BJ (cell line): ENCODE measurements at regions not wholly inside any gene's neighbourhood (a gene's known extent, or its start where the extent isn't known, plus 50 kb on each side); places are given as distances from the start of the nearest gene placed in this dataset.
"Not testable (repeated sequence)": the region's sequence is repeated elsewhere in the genome, so short reads cannot be mapped to it uniquely, and the experiment has no call there.

Experiments
- CTCF ChIA-PET: fragments of 350-600 bp; formaldehyde crosslinking; extraction: SDS; loops from one replicate; lab custom pipeline; 2021; ENCODE audit warnings: antibody characterized with exemption, inconsistent platforms; lab: Yijun Ruan, JAX
- POLR2A ChIA-PET: fragments of 300-600 bp; sonication (Branson Sonifier 250); formaldehyde crosslinking; extraction: SDS; loops from one replicate; lab custom pipeline; 2021; ENCODE audit warnings: antibody characterized with exemption; lab: Charles Lee
- DNase-seq: peaks from one replicate; pipeline ENCODE4 v3.0.0-alpha.2; 2011; ENCODE audit warnings: low read depth
- H3K27me3 ChIP-seq: 2 replicates; pipeline ENCODE4 v1.6.0; 2011; ENCODE audit warnings: low read length; ENCODE audit not compliant: control insufficient read depth, insufficient read depth
- H3K36me3 ChIP-seq: 2 replicates; pipeline ENCODE4 v1.5.1; 2011; ENCODE audit warnings: low read length; ENCODE audit not compliant: control insufficient read depth, insufficient read depth
- H3K4me3 ChIP-seq: 2 replicates; pipeline ENCODE4 v1.5.1; 2011; ENCODE audit warnings: low read depth, mild to moderate bottlenecking, control low read depth, low read length
- CTCF ChIP-seq: IDR thresholded peaks from 2 replicates; pipeline ENCODE4 v1.5.1; 2011; ENCODE audit warnings: low read depth, mild to moderate bottlenecking, control low read depth, inconsistent platforms, low read length, moderate library complexity; ENCODE audit not compliant: insufficient read depth

- H3K4me3 ChIP-seq, DNase-seq, H3K27me3 ChIP-seq, POLR2A ChIA-PET, H3K36me3 ChIP-seq: not testable (repeated sequence)
- CTCF ChIA-PET: interaction anchor here (1.0 kb wide), 1 partner anchor 10 kb away, joined by 3 read pairs; no protein-coding TSS in a partner anchor
These were observed 127.0 kb upstream of the ALDH3B2 start for GRCh38 chr11:67801397-67801796.

DNA sequence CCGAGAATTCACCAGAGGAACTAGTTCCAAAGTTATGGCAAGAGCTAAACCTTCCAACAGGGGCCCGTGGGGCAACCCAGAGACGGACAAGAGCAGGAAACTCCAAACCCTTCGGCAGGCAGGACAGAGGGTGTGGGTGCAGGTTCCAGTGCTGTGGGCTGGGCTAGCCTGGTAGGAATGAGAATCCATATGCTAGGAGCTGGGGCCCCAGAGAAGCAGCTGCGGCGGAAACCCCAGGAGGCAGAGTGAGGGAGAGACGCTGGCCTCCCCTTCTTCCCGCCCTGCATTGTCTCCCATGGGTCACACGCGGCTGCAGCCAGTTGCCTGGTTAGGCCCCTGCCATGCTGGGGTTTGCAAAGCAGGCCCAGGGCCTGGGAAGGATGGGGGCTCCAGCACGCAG lies 126.2 kb upstream of the ALDH3B2 start:
- H3K36me3 ChIP-seq, H3K27me3 ChIP-seq, POLR2A ChIA-PET, H3K4me3 ChIP-seq, CTCF ChIA-PET, DNase-seq: not testable (repeated sequence)

GRCh38 chr11:67799808-67800207 lies 125.4 kb upstream of the ALDH3B2 start:
- CTCF ChIA-PET: not testable (repeated sequence)

DNA sequence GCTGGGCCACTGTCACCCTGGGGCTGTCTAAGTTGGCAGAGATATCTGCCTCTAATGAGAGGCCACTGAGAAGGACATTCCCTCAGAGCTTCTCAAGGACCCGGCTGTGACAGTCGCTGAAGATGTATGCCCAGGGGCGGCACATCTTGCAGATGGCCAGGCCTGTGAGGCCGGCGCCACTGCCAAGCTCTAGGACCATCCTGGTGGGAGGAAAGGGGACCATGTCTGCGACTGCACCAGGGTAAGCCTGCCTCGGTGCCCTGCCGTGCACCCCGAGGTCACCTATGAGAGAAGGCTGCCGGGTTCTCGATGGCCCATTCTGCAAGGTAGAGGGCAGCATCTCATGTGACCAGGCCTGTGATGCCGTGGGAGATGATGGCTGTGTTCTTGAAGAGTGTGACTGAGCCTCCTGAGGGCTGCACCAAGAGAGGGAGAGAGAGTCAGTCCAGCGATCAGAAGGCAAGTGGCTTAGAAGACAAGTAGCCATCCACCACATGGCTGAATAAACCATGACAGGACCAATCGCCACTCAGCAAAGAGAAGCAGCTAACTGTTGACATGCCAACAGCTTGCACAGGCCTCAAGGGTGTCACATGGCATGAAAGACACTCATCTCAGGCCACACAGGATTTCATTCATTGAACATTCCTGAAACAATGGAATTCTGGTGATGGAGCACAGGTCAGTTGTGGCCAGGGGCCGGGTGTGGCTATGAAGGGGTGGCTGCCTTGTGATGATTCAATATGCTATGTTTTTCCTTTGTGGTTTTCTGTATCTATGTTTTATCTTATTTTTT lies 123.5 kb upstream of the ALDH3B2 start:
- H3K36me3 ChIP-seq, POLR2A ChIA-PET, DNase-seq, H3K4me3 ChIP-seq, CTCF ChIA-PET, H3K27me3 ChIP-seq: not testable (repeated sequence)

More at GRCh38 chr11:67799808-67800207, 125.4 kb upstream of the ALDH3B2 start:
- POLR2A ChIA-PET, H3K36me3 ChIP-seq, H3K27me3 ChIP-seq, DNase-seq, H3K4me3 ChIP-seq: not testable (repeated sequence)
- TF ChIP-seq CTCF: peak; percentile 48

GRCh38 chr11:67795746-67796145 lies 121.3 kb upstream of the ALDH3B2 start:
- TF ChIP-seq CTCF: no peak
- DNase-seq: no peak
- no peak overlapping the region for H3K4me3 ChIP-seq
- CTCF ChIA-PET: no interaction called here
- no peaks in the 10 kb centered on the region for H3K27me3 ChIP-seq
- POLR2A ChIA-PET: no interaction called here
- H3K36me3 ChIP-seq: no peaks in the 10 kb centered on the region

DNA sequence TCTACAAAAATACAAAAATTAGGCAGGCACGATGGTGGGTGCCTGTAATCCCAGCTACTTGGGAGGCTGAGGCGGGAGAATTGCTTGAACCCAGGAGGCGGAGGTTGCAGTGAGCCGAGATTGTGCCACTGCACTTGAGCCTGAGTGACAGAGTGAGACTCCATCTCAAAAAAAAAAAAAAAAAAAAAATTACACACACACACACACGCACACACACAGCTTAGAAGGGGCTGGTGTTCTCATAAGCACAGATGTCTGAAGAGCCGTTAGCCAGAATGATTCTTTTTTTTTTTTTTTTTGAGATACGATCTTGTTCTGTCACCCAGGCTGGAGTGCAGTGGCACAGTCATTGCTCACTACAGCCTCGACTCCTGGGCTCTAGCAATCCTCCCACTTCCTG lies 119.3 kb upstream of the ALDH3B2 start:
- POLR2A ChIA-PET, DNase-seq, CTCF ChIA-PET: not testable (repeated sequence)

GRCh38 chr11:67792273-67792990 lies 118.0 kb upstream of the ALDH3B2 start:
- CTCF ChIA-PET: interaction anchor here (0.8 kb wide), 1 partner anchor 9 kb away, joined by 3 read pairs; no protein-coding TSS in a partner anchor
- DNase-seq, POLR2A ChIA-PET: not testable (repeated sequence)

More for the DNA sequence above, 119.3 kb upstream of the ALDH3B2 start:
- H3K27me3 ChIP-seq, H3K36me3 ChIP-seq, H3K4me3 ChIP-seq: not testable (repeated sequence)

GRCh38 chr11:67791598-67792170 lies 117.3 kb upstream of the ALDH3B2 start:
- POLR2A ChIA-PET, H3K27me3 ChIP-seq, DNase-seq, H3K36me3 ChIP-seq, H3K4me3 ChIP-seq: not testable (repeated sequence)
- CTCF ChIA-PET: interaction anchor here (0.8 kb wide), 1 partner anchor 8 kb away, joined by 3 read pairs; no protein-coding TSS in a partner anchor

More at GRCh38 chr11:67792273-67792990, 118.0 kb upstream of the ALDH3B2 start:
- not testable (repeated sequence) for H3K36me3 ChIP-seq, H3K27me3 ChIP-seq, H3K4me3 ChIP-seq
- TF ChIP-seq CTCF: peak; percentile 50

DNA sequence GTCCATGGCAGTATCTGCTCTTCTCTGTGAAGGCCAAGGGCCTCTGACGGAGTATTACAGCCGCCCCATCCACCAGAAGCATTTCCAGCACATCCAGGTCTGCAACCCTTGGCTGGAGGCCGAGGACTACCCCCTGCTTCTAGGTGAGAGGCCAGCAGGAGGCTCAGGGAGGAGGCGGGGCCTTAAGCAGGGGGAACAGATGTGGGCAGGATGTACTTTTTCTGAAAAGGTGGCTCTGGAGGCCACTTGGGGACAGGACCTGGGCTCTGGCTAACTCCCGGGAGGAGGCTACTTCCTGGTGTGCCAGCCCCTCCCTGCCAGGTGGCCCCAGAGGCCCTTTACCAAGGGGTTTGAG lies 113.9 kb upstream of the ALDH3B2 start:
- H3K36me3 ChIP-seq, H3K4me3 ChIP-seq, H3K27me3 ChIP-seq, DNase-seq, CTCF ChIA-PET, POLR2A ChIA-PET: not testable (repeated sequence)
